HL-60 (cell line): ENCODE measurements at regions not wholly inside any gene's neighbourhood (a gene's known extent, or its start where the extent isn't known, plus 50 kb on each side); places are given as distances from the start of the nearest gene placed in this dataset.

Experiments
- DNase-seq, 2 experiments: peaks; one replicate each; pipeline ENCODE4 v3.0.0-alpha.2; 2010 to 2020; ENCODE audit warnings: low read depth in 1 of 2, low spot score in 1 of 2
- H3K27ac ChIP-seq: fragments of 250-450 bp; sonication (Bioruptor Pico); replicated peaks from 2 replicates; pipeline ENCODE4 v1.5.1; 2020; ENCODE audit warnings: mild to moderate bottlenecking, moderate library complexity
- H3K27me3 ChIP-seq: fragments of 250-450 bp; sonication (Bioruptor Pico); 2 replicates; pipeline ENCODE4 v1.5.1; 2021; ENCODE audit warnings: mild to moderate bottlenecking, moderate library complexity; ENCODE audit not compliant: insufficient read depth, poor library complexity, severe bottlenecking
- H3K4me3 ChIP-seq: replicated peaks from 2 replicates; pipeline ENCODE4 v1.5.1; 2011; ENCODE audit warnings: mild to moderate bottlenecking, control low read depth, low read length; ENCODE audit not compliant: insufficient read depth
- GABPA ChIP-seq: IDR thresholded peaks from 2 replicates; pipeline ENCODE4 v1.6.1; 2012; ENCODE audit warnings: low read depth
- POLR2AphosphoS5 ChIP-seq: IDR thresholded peaks from 2 replicates; pipeline ENCODE4 v1.6.1; 2012; ENCODE audit warnings: low read depth
- REST ChIP-seq: IDR thresholded peaks from 2 replicates; pipeline ENCODE4 v1.6.1; 2012; ENCODE audit warnings: low read depth; ENCODE audit not compliant: insufficient replicate concordance
- SPI1 ChIP-seq: IDR thresholded peaks from 2 replicates; pipeline ENCODE4 v1.6.1; 2012; ENCODE audit warnings: low read depth, mild to moderate bottlenecking, borderline replicate concordance
- TF ChIP-seq, protein P1 (sequence below): IDR thresholded peaks from one replicate; pipeline ENCODE4 v1.5.1; 2011; ENCODE audit warnings: low read length, control low read depth, inconsistent platforms; ENCODE audit not compliant: insufficient read depth

DNA sequence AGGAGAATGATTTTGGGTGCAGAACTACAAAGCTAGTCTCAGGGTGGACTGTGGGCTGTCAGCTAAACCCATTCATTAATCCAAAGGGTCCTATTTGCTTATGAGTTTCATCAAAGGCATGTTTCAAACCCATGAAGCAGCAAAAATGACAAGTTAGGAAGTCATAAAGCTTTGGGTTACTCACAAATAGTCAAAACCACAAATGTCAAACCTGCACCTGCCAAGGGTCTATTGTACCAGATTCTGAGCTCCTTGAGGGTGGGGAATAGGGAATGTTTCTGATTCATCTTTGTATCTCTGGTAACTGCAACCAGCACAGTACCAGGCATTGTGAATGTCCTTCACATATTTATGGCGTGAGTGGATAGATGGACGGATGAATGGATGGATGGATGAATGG is 317.7 kb downstream of the MAF start:
- H3K27ac ChIP-seq, result no peak overlapping the region
- H3K27me3 ChIP-seq, result no peaks in the 10 kb centered on the region
- DNase-seq, result no peak
- no peak for TF ChIP-seq SPI1
- H3K4me3 ChIP-seq, result no peak overlapping the region

GRCh38 chr16:79278506-79278905 is 322.0 kb downstream of the MAF start:
- no peak for DNase-seq
- Histone ChIP-seq H3K27me3 (no peaks in the 10 kb centered on the region), H3K4me3 (no peak overlapping the region), H3K27ac (no peak overlapping the region)
- TF ChIP-seq, protein P1, sequence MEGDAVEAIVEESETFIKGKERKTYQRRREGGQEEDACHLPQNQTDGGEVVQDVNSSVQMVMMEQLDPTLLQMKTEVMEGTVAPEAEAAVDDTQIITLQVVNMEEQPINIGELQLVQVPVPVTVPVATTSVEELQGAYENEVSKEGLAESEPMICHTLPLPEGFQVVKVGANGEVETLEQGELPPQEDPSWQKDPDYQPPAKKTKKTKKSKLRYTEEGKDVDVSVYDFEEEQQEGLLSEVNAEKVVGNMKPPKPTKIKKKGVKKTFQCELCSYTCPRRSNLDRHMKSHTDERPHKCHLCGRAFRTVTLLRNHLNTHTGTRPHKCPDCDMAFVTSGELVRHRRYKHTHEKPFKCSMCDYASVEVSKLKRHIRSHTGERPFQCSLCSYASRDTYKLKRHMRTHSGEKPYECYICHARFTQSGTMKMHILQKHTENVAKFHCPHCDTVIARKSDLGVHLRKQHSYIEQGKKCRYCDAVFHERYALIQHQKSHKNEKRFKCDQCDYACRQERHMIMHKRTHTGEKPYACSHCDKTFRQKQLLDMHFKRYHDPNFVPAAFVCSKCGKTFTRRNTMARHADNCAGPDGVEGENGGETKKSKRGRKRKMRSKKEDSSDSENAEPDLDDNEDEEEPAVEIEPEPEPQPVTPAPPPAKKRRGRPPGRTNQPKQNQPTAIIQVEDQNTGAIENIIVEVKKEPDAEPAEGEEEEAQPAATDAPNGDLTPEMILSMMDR, result no peak

DNA sequence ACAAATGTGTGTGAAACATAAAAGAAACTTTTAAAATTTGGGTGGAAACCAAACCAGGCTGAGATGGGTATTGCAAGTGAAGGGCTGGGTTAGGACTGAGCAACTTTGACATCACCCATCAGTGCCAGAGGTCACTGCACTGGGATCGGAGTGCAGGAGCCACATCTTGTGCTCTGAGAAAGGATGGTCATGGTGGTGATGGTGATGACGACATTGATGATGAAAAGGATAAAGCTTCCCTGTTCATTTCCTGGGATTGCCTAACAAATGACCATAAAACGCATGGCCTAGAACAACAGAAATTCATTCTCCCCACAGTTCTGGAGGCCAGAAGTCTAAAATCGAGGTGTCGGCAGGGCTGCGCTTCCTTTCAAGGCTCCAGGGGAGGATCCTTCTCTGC is 324.0 kb downstream of the MAF start:
- Histone ChIP-seq H3K27ac (no peak overlapping the region), H3K4me3 (no peak overlapping the region), H3K27me3 (no peaks in the 10 kb centered on the region)
- TF ChIP-seq REST (no peak), SPI1 (no peak), POLR2AphosphoS5 (no peak), GABPA (no peak)
- TF ChIP-seq, protein P1, result no peak
- no peak for DNase-seq

DNA sequence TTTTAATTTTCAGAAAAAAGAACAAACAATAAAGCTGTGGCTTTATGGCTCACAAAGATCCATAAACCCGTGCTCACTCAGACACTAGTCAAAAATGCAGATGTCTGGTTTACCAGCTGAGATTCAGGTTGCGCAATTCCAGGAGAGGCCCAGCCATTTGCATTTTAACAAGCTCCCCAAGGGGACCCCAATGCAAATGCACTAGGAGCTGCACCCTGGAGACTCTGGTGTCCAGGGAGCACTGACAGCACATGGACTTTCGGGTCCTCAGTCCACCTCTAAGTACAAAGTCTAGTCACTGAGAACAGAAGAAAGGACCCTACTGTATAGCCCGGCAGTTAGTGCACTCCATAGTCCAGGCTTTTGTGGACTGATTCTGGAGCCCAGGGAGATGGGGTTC is 326.3 kb downstream of the MAF start:
- no peak for TF ChIP-seq POLR2AphosphoS5
- TF ChIP-seq, protein P1, result no peak
- no peak for TF ChIP-seq SPI1
- no peak for TF ChIP-seq GABPA
- Histone ChIP-seq H3K27me3 (no peaks in the 10 kb centered on the region), H3K4me3 (no peak overlapping the region), H3K27ac (no peak overlapping the region)
- DNase-seq, result no peak

GRCh38 chr16:79272141-79272577 is 328.4 kb downstream of the MAF start:
- no peak for DNase-seq
- H3K27me3 ChIP-seq, result no peaks in the 10 kb centered on the region
- TF ChIP-seq POLR2AphosphoS5, result no peak
- TF ChIP-seq SPI1, result no peak
- TF ChIP-seq, protein P1, result no peak
- TF ChIP-seq GABPA, result no peak
- no peak for TF ChIP-seq REST
- H3K27ac ChIP-seq, result no peak overlapping the region
- no peak overlapping the region for H3K4me3 ChIP-seq
